Neural progenitor cell (in vitro differentiated cells): ENCODE measurements at regions not wholly inside any gene's neighbourhood (a gene's known extent, or its start where the extent isn't known, plus 50 kb on each side); places are given as distances from the start of the nearest gene placed in this dataset.

Source experiments
- CTCF ChIP-seq: fragments of 200-600 bp; sonication (generic); IDR thresholded peaks from 2 replicates; pipeline ENCODE4 v1.5.1; 2017; ENCODE audit warnings: antibody characterized with exemption, mild to moderate bottlenecking
- EZH2 ChIP-seq: fragments of 200-600 bp; sonication (generic); IDR thresholded peaks from 2 replicates; pipeline ENCODE4 v1.6.1; 2017; ENCODE audit warnings: antibody characterized with exemption, mild to moderate bottlenecking, moderate library complexity
- EZH2phosphoT487 ChIP-seq: fragments of 200-600 bp; sonication (generic); IDR thresholded peaks from 2 replicates; pipeline ENCODE4 v1.6.1; 2017; ENCODE audit warnings: antibody characterized with exemption

GRCh38 chr4:179097741-179098140 is 1655.5 kb upstream of the AGA start:
- TF ChIP-seq CTCF (no peak), EZH2 (no peak), EZH2phosphoT487 (no peak)
